ENCODE measurements at regions not wholly inside any gene's neighbourhood (a gene's known extent, or its start where the extent isn't known, plus 50 kb on each side); places are given as distances from the start of the nearest gene placed in this dataset.
"Not testable (repeated sequence)": the region's sequence is repeated elsewhere in the genome, so short reads cannot be mapped to it uniquely, and the experiment has no call there.

GRCh38 chr4:82077471-82077995 is 296.3 kb downstream of the HNRNPD start:
- not testable (repeated sequence) for DNase-seq (ENCODE audit: low read depth)

GRCh38 chr4:82076809-82077208 is 297.0 kb downstream of the HNRNPD start:
- no peak for DNase-seq (ENCODE audit: low read depth)

- DNase-seq (ENCODE audit: low read depth) = no peak
Observed at GRCh38 chr4:82076359-82076758, 297.4 kb downstream of the HNRNPD start.

- no peak for DNase-seq (ENCODE audit: low read depth)
Observed at GRCh38 chr4:82071951-82072350, 301.8 kb downstream of the HNRNPD start.

- no peak for DNase-seq (ENCODE audit: low read depth)
Observed at GRCh38 chr4:82069883-82070638, 303.7 kb downstream of the HNRNPD start.

- DNase-seq (ENCODE audit: low read depth) = no peak
Observed at GRCh38 chr4:82063017-82063416, 310.8 kb downstream of the HNRNPD start.

- no peak for DNase-seq (ENCODE audit: low read depth)
Observed at GRCh38 chr4:82057990-82058544, 315.7 kb downstream of the HNRNPD start.

GRCh38 chr4:82055156-82055555 is 318.6 kb downstream of the HNRNPD start:
- DNase-seq (ENCODE audit: low read depth) = no peak

GRCh38 chr4:82053396-82053795 is 320.4 kb downstream of the HNRNPD start:
- DNase-seq (ENCODE audit: low read depth) = no peak

- DNase-seq (ENCODE audit: low read depth) = no peak
Observed at GRCh38 chr4:82050796-82051195, 323.0 kb downstream of the HNRNPD start.

- DNase-seq (ENCODE audit: low read depth) = no peak
Observed at GRCh38 chr4:82049294-82049693, 324.5 kb downstream of the HNRNPD start.

- no peak for DNase-seq (ENCODE audit: low read depth)
Observed at GRCh38 chr4:82047731-82048130, 326.1 kb downstream of the HNRNPD start.

- no peak for DNase-seq (ENCODE audit: low read depth)
Observed at GRCh38 chr4:82046796-82047195, 327.0 kb downstream of the HNRNPD start.

- no peak for DNase-seq (ENCODE audit: low read depth)
Observed at GRCh38 chr4:82045267-82045666, 328.5 kb downstream of the HNRNPD start.

- peak; percentile 9 for DNase-seq (ENCODE audit: low read depth)
Observed at GRCh38 chr4:82044141-82044993, 329.4 kb downstream of the HNRNPD start.

GRCh38 chr4:82043809-82044137 is 330.0 kb downstream of the HNRNPD start:
- DNase-seq (ENCODE audit: low read depth) = no peak

- no peak for DNase-seq (ENCODE audit: low read depth)
Observed at GRCh38 chr4:82043081-82043808, 330.5 kb downstream of the HNRNPD start.

- no peak for DNase-seq (ENCODE audit: low read depth)
Observed at GRCh38 chr4:82042042-82042441, 331.7 kb downstream of the HNRNPD start.

- DNase-seq (ENCODE audit: low read depth) = no peak
Observed at GRCh38 chr4:82038936-82039335, 334.9 kb downstream of the HNRNPD start.

GRCh38 chr4:82036181-82036580 is 337.6 kb downstream of the HNRNPD start:
- no peak for DNase-seq (ENCODE audit: low read depth)

- no peak for DNase-seq (ENCODE audit: low read depth)
Observed at GRCh38 chr4:82034878-82035277, 338.9 kb downstream of the HNRNPD start.

- no peak for DNase-seq (ENCODE audit: low read depth)
Observed at GRCh38 chr4:82033862-82034261, 339.9 kb downstream of the HNRNPD start.
